HG02943 (cell line): ENCODE measurements at regions not wholly inside any gene's neighbourhood (a gene's known extent, or its start where the extent isn't known, plus 50 kb on each side); places are given as distances from the start of the nearest gene placed in this dataset.

ENCODE experiments used
- ATAC-seq: cut with Tn5 transposase; IDR thresholded peaks from one replicate; pipeline ENCODE4 v1.9.1; 2021; ENCODE audit warnings: mild to moderate bottlenecking, low read depth, moderate library complexity; ENCODE audit not compliant: unreplicated experiment

- ATAC-seq = no peak
Observed at GRCh38 chr3:72009851-72010443, 225.0 kb upstream of the PROK2 start.

DNA sequence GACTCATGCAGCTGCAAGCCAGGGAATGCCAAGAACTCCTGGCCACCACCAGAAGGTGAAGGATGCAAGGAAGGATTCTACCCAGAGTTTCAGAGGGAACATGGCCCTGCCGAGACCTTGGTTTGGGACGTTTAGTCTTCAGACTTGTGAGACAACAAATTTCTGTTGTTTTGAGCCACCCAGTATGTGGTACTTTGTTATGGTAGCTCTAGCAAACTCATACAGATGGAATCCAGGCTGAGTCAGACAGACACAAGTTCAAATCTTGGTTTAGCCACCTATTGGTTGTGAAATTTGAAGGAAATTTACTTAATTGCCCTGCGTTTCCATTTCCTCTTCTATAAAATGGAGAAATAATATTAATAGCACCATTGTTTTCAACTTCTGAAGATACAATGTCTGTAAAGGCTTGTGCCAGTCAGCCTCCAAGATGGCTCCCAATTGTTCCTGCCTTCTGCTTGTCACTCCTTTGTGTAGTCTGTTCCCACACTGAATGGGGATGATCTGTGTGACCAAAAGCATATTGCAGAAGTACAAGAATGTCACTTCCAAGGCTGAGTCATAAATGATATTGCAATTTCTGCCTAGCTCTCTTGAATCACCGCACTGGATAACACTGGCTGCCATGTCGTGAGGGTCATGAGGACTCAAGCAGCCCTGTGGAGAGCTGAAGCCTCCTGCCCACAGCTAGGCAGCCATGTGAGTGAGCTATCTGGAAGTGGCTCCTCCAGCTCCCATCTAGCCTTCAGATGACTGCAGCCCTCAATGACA is 223.5 kb upstream of the PROK2 start:
- no peak for ATAC-seq

DNA sequence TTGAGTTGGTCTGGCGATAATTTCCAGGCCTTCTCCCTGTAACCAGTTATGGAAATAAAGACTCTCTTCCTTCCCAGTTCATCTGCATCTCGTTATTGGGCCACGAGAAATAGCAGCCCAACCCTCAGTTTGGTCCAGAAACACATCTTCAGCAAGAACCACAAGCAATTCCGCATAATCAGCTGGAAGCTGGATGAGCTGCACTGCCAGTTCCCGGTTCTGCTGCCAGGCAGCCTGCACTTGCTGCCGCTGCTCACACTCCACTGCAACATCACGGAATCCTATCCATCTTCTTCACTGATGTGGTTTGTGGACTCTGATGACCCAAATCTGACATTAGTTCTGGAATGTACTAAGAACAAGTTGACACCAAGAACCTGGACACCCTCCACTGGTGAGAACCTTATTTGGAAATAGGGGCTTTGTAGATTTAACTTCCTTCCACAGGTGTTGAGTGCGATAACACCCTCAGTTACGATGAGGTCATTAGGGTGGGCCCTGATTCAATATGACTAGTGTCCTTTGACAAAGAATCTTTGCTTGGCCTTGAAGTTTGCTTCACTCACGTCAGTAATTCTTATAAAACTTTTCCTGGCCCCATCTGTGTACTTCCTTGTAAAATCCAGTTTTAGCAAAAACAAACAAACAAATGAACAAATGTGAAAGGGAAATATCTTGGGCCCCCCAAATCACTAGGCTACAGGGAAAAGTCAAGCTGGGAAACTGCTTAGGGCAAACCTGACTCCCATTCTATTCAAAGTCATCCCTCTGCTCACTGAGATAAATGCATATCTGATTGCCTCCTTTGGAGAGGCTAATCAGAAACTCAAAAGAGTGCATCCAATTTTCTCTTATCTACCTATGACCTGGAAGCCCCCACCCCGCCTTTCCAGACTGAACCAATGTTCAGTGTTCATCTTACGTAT is 221.9 kb upstream of the PROK2 start:
- ATAC-seq = no peak

GRCh38 chr3:72004749-72005292 is 219.9 kb upstream of the PROK2 start:
- no peak for ATAC-seq

DNA sequence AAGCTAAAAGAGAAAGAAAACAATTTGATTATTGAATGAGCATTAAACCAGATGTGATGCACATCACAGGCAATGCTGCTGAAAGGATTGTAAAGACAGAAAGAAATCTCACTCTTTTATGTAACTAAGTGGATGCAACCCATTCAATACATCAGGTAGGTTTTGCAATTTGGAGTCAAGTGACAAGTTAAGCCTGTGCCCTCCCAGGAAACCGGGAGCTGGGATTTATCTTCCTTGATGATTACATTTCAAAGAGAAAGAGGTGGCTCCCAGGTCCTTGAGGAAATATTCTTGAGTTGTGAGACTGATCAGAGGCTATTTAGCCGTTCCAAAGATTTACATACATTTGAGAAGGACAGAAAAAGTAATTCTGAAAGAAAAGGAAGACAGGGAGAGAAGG is 219.0 kb upstream of the PROK2 start:
- no peak for ATAC-seq

DNA sequence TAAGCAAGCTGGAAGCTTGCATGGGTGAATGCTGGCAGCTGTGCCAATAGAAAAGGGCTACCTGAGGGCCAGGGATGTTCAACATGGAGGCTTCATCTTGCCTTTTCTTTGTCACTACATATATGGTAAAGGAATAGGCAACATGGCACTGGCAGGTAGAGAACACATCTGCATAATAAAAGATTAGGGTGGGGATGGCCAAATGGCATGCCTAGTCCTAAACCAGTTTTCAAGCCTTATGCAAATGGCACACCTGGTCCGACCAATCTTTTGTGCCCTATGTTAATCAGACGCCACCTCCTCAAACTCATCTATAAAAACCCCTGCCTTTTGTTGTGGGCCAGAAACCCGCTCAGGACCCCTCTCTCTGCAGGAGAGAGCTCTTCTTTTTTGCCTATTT is 216.8 kb upstream of the PROK2 start:
- no peak for ATAC-seq

DNA sequence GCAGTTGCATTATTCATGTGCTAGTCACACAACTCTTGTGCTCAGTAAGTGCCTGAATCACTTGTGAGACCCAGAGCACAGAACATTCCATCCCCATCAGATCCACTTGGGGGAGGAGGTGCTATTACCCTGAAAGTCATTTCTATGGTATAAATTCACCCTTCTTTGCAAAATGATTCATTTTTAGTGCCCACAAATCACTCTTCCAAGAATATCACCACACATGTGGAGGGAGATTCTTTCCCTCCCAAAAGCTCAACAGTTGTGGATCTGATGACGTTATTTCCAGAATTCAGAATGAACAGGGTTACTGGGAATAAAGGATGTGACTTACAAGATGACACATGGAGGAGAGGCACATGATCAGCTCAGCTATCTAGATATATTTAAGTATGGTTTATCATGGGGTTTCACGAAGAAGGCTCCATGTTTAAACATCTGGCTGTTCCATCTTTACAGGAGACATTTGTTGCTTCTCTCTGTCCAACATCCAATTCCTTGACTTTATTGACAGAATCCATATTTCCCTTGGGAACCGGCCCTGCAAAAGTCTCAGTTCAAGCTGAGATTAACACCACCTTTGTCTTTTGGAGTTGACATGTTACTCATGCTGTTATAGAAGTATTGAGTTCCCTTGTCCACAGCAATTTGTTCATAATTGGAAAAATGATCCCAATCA is 214.2 kb upstream of the PROK2 start:
- no peak for ATAC-seq

DNA sequence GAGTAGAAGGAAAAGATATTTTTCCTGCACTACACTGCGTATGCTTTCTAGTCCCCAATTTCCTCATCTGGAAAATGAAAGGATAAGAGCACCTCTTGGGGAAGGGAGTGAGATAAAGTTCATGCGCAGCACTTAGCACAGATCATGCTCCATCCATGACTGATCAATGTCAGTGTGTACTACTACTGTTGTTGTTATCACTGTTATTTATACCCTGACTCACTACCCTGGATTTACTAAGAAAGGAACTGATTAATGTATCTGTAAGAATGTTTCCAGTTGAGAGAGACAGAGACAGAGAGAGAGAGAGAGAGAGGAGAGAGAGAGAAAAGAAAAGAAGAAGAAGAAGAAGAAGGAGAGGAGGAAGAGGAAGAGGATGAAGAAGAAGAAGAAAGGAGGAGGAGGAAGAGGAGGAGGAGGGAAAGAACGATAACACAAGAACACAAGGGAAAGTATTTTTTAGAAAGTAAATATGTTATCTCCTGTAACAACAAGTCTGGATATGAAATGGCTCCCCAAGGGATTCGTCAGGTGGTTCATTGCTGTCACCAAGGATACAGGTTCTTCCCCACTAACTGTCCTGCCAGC is 212.2 kb upstream of the PROK2 start:
- no peak for ATAC-seq

DNA sequence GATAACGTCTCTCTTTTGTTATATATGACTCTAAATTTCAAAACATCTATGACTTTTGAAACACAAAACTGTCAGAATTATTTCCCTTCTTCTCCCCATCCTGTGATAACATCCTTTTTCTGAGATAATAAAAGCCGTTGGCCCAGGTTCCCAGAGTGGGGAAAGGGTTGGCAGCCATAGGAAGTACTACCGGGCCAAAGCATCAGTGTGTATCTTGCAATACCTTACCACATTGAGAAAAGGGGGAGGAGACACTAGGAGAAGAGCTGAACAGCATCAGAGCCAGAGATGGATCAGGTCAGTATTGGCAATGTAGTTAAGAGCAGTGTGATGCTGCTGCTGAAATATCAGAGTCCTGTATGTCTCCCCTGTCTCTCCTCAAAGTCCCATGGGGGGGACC is 210.0 kb upstream of the PROK2 start:
- no peak for ATAC-seq

DNA sequence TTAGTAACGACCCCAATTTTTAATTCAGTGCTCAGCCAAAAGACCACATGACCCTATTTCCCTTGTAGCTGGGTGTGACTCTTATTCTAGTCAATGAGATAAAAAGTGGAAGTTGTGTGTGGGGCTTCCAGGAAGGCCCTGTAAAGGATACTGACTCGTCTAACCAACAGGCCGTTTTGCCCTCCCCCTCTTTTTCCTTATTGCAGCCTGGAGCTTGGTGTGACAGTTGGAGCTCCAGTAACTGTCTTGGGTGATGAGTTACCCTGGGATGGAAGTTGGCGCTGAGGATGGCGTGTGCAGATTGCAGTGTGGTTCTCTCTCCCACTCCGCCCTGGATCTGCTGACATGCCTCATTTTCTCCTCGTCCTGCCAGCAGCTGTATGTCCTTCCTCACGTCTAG is 209.3 kb upstream of the PROK2 start:
- no peak for ATAC-seq

DNA sequence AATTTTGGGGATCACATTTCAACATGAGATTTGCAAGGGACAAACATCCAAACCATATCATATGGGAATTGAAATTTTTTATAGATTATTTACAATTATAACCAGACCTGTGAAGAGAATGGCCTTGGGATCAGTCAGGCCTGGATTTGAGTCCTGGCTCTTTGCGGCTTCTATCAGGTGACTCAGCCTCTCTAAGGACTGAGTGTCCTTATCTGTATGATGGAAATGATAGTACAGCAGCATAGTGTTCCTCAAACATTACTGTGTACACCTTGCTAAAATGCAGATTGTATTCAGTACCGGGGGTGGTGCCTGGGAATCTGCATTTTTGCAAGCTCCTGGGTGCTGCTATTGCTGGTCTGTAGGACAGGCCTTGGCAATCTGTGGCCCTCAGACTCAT is 206.7 kb upstream of the PROK2 start:
- ATAC-seq = no peak

GRCh38 chr3:71991046-71991445 is 206.1 kb upstream of the PROK2 start:
- no peak for ATAC-seq

DNA sequence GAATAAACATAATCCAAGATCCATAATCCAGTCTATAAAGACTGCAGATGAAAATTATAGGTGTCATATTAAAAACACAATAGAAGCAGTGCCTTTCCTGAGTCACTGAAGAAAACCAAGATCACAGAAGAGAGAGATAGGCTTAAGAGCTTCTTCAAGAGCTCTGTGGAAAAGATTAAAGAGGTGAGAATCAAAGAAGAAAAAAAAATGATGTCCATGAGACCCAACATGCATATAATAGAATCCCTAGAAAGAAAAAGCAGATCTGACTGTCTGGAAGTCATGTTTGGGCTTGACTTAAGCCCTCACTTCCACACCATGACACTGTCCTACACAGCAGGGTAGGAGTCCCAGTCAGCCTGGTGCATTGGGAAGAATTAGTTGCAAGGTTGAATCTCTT is 205.6 kb upstream of the PROK2 start:
- no peak for ATAC-seq

GRCh38 chr3:71989165-71989564 is 204.2 kb upstream of the PROK2 start:
- ATAC-seq = no peak

DNA sequence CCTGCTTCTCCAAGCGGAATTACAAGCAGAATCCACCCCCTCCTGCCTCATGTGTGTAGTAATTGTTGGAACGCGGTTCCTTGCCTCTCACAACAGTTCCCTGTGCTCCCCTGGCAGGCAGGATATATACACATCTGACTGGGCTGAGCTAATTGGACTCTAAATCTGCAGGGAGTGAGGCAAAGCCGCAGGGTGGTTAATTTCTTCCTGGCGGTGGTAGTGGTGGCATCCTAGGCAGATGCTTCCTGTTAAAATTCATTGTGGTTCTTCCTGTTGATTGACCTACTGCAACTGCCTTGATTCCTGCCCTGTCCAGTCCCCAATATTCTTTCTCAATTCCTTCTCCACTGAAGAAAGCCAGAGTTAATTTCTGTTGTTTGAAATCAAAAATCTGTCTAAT is 202.9 kb upstream of the PROK2 start:
- no peak for ATAC-seq

- no peak for ATAC-seq
Observed at GRCh38 chr3:71987089-71987735, 202.3 kb upstream of the PROK2 start.

GRCh38 chr3:71986606-71987005 is 201.7 kb upstream of the PROK2 start:
- ATAC-seq = no peak

GRCh38 chr3:71984843-71985613 is 200.1 kb upstream of the PROK2 start:
- ATAC-seq = peak; percentile 86

DNA sequence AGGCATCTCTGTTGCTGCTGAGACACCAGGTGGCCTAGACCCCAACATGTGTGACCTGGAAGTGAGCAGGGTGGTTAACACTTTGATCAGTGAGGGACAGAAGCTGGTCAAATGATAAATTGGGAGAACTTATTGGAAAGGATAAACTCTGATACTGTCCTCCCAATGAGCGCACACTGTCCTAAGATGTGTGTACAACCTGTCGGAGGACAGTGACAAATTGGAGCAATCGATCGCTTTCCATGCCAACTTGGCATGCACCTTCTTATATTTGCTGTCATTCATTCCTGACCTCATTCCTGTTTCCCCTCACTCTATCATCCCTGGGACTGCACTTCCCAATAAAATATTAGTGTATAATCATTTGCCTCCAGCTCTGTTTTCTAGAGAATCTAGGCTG is 198.7 kb upstream of the PROK2 start:
- no peak for ATAC-seq
